CD4-positive, alpha-beta T cell treated with Interleukin-15 for 1 hour (primary cell): ENCODE measurements at regions not wholly inside any gene's neighbourhood (a gene's known extent, or its start where the extent isn't known, plus 50 kb on each side); places are given as distances from the start of the nearest gene placed in this dataset.

Experiments used
- DNase-seq: peaks from one replicate; pipeline ENCODE4 v3.0.0-alpha.2; 2020

DNA sequence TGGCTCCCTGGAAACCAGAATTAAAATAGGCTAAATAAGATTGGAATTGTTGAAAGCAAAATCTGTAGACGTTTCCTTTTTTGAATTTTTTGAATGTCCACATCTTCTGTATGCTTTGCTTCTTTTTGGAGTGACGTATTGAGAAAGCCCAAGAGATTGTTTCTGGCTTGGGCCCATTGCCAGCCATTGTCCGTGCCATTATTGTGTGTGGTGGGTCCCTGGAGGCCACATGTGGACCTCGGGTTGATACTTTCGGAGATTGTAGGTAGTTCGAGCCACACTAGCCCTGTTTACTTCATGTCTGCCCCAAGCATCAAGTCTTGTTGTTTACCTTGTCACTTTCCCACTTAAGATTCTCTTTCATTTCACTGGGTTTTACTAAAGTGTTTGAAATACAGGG lies 106.0 kb downstream of the PALM2AKAP2 start:
- DNase-seq = no peak

DNA sequence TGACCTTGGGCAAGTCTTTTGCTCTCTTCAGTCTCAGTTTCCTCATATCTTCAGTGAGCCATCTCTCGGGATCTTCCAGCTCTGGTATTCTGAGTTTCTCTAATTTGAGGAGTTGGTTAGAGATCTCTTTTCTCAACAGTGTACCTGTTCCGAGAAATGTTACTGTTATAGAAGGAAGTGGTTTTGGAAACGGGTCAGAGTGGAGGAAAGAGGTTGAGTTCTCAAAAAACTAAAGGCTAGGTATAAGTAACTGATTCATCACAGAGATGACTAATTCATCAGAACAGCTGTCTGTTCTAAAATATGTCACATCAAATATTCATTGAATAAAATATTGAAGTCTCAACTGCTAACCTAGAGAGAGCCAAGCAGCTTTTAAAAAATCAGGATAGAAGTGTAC lies 106.6 kb downstream of the PALM2AKAP2 start:
- DNase-seq = no peak

DNA sequence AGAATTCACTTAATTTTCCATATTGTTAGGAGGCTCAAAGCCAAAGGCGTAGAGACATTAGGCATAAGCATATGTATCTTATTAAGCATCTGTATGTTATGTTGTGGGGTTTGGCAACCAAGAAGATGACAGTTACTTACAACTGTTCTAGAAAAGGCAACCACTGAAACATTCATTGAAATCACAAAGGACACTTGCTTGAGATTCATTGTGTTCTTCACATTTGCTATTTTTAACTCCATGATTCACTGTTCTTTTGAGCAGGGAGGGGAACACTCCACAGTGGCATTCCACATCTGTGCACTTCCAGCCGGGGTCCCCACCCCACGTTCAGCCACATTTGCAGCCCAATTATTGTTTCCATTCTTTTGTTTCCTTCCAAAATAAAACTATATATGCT lies 107.1 kb downstream of the PALM2AKAP2 start:
- no peak for DNase-seq

DNA sequence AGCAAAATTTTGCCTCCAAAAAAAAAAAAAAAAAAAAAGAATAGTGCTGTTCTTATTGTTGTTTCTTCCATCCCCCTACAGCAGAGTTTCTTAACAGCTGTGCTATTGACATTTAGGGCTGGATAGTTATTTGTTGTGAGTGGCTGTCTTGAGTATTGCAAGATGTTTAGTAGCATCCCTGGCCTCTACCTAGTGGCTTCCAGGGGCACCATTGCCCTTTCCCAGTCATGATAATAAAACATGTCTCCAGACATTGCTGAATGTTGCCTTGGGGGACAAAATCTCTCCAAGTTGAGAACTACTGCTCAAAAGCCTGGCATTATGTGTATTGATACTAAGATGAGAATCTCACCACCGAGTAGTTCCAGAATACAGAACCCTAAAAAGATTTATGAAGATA lies 108.7 kb downstream of the PALM2AKAP2 start:
- DNase-seq = no peak

DNA sequence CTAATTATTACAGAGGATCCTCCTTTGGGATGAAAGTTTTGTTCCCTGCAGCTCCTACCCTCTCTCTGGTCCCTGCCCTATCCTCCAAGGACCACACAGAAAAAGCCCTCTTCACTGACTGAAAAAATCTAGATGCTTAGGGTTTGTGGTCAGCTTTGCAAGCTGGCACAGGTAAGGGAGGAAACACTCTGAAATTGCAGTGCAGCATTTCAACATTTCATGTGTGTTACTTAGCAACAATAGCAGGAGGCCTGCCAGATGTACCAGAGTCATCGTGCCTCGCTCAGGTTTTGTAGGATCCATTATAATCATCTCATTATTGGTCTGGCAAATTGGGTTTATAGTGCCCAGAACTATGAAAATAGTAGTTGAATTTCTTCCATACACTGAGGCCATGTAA lies 109.5 kb downstream of the PALM2AKAP2 start:
- no peak for DNase-seq

DNA sequence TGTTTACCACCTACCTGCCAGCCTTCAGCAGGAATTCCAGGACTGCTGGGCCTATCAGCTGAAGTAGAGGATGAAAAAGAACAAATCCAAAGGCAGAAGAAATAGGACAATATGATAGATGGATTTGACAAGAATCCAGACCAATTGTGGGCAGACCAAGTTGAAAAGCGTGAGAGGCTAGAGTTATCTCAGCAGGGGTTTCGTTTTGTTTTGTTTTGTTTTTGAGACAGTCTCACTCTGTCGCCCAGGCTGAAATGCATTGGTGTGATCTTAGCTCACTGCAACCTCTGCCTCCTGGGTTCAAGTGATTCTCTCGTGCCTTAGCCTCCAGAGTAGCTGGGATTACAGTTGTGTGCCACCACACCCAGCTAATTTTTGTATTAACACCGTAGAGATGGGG lies 113.2 kb downstream of the PALM2AKAP2 start:
- DNase-seq = no peak

DNA sequence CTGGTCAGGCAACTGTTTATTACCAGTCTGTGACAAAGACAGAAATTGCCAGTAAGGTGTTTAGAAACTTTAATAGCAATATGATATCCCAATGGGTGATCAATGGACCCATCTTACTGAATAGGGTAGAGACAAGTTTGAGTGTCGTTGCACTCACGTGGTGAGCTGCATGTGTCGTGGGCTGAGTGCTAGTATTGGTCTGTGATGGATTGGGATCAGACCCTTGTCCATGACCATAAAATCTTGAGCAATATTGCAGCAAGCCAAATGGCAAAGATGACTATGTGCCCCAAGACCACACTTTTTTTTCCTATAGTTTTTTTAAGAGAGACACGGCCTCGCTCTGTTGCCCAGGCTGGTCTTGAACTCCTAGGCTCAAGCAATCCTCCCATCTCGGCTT lies 114.5 kb downstream of the PALM2AKAP2 start:
- DNase-seq = no peak

DNA sequence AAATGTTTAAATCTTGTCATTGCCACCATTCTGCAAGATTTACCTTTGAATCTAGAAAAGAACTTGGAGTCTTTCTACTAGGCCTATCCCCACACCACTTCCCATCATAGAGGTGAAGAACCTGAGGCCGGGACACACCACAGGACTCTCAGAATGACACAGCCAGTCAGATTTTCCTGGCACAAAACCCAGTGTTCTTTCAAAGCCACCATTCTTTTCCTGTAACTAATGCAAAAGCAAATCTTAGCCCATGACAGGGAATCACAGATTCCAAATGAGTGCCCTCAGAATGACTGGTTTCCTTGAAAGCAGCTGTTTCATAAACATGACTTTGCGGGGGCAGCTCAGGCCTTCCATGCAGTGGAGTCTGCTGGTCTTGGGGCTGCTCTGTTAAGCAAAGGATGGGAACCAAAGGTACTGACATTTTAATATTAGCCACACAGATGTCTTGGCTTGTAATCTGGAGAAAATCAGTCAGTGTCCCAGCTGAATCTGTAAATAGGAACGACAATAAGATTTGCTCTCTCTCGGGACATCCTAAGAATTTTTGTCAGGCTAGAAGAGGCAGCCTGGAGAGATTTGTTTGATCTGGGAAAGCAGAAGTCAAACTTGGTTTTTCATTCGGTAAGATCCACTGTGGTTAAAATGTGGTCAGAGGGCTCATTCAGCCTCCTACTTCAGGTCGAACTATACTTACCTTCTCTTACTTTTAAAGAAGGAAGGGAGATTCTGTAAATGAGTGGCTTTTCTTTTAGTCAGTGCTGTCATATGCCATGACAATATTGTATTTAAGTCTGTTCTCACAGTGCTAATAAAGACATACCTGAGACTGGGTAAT lies 115.1 kb downstream of the PALM2AKAP2 start:
- no peak for DNase-seq

DNA sequence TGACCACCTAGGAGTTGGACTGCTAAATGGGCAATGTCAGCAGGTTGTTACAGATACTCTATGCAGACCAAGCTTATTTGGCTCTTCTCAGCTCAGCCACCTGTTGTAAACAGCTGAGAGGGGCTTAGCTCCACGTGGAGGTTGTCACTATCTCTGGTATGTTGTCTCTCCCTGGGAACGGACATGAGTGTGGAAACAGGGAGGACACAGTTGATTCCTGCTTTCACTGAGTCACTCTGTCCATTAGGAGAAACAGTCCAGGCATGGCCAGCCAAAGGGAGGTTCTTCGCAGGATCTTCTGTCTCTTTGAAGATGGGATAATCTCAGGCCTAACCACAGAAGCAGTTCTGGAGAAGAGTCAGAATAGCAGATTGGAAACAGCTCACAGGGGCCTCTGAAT lies 121.2 kb downstream of the PALM2AKAP2 start:
- DNase-seq = no peak

DNA sequence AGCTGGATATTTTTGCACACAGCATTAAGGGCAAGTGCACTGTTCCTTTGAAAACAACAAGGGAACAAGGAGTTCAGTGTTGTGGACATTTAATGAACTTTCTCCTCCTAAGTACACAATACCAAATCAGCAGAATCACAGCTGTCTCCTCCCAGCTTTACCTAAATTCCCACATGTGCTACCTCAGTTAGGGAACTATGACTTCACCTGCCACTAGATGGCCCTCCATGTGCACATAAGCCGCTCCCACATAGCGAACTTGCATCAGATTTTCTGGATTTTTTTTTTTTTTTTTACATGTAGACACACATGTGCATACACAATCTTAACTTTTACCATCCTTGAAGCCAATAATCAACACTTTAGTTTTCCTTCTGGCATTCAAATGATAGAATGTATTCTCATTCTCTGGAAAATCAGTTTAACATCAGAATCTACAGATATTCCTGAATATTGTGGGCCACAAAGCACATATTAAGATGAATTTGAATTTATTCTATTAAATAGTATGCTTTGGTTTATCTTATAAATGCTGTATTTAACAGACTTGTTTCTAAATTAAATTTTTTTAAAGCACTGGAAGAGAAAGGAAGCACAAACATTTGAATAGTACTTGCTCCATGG lies 123.6 kb downstream of the PALM2AKAP2 start:
- peak; percentile 63 for DNase-seq

DNA sequence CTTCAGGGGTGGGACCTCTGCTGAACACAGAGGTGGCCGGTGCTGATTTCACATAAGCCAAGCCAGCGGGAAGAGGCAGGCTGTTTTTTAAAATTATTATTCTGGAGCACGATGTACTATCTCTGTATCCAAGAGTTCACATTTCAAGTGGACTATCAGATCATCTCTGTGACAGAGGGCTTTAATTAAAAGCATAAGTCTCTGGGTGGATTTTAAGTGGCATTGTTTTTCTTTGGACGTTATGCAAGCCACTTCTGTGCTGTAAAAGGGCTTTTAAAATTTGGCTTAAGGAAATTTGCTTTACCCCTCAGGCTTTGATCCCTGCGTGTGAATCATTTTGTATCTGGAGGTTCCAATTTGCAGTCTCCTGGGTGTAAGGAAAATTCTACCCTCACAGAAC lies 124.7 kb downstream of the PALM2AKAP2 start:
- no peak for DNase-seq

DNA sequence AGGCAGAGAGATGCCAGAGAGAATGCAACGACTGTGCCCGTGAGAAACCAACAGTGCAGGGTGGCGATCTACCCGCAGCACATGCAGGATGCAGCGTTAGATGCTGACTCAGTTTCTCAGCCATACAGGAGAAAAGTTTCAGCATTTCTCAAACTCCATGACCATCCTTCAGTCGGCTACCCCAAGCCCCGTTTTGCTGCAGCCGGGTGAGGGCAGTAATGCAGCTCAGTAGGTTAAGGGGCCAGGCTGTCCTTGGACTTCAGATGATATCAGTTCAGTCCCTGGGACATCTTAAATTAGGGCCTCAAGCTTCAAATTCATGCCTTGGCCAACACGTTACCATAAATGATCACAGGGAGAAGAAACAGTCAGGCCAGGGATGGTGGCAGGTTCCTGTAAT lies 125.5 kb downstream of the PALM2AKAP2 start:
- DNase-seq = no peak

DNA sequence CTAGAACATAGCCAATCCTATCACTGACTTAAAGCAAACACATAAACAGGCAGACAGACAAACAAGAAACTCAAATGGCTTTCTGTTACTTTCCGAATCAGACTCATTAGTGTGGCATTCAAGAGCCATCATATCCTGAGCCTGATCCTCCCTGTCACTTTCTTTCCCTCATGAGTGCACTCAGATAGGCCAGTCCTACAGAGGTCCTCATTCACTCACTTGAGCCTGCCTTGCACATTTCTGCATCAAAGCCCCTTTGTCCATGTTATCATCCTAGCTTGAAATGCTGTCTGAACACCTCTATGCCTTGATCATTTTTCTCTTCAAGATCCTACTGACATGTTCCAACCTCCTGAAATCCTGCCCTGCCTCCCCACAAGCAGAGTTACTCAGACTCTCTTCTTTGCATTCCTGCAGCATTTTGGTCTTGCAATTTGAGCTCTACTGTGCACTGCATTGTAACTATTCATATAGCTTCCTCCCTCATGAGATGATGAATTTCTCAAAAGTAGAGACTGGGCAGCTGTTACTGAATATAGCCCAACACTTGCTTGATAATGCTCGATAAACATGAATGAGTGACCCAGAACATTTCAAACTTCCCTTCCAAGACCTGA lies 126.9 kb downstream of the PALM2AKAP2 start:
- no peak for DNase-seq

DNA sequence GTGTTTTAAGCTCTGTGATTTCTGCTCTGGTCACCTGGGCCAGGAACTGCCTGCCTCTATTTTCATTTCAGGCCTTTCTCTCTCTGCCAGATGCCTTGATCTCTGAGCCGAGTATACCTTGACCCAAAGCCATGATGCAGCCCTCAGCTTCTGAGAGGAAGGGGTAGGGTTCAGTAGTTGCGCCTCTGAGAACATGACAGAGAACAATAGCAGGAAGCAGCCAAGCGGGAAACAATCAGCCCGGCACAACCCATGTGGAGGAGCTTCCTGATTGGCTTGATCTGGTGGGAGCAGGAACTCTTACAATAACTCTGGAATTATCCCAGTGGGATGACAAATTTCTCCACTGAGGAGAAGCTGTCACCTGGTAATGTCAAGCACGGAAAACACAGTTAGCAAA lies 127.4 kb downstream of the PALM2AKAP2 start:
- no peak for DNase-seq

DNA sequence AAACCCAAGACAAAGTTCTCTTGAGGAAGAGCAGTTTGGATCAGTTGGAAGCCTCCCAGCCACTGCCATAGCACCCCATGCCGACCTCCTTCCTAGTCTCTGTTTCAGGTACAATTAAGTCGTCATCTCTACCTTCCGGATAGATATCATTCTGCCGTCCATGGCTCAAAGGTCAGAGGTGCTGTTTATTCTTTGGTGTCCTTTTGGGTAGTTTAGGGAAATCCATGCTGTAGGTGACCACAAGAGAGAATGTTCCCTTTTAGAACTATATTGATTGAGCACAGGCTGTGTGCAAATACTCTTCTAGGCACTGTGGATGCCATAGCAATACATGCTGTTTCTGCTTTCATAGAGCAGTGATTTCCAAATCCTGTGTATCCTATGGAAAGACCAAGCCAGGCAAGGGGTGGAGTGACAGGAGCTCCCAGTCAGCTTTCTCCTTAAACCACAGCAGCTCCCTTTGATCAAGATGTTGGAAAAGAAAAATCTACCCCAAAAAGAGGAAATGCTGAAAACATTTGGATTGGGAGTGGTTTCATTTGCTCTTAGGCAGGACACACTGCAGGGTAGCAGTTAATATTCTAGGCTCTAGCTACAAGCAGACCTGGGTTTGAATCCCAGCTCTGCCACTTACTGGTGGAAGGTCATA lies 127.9 kb downstream of the PALM2AKAP2 start:
- no peak for DNase-seq

DNA sequence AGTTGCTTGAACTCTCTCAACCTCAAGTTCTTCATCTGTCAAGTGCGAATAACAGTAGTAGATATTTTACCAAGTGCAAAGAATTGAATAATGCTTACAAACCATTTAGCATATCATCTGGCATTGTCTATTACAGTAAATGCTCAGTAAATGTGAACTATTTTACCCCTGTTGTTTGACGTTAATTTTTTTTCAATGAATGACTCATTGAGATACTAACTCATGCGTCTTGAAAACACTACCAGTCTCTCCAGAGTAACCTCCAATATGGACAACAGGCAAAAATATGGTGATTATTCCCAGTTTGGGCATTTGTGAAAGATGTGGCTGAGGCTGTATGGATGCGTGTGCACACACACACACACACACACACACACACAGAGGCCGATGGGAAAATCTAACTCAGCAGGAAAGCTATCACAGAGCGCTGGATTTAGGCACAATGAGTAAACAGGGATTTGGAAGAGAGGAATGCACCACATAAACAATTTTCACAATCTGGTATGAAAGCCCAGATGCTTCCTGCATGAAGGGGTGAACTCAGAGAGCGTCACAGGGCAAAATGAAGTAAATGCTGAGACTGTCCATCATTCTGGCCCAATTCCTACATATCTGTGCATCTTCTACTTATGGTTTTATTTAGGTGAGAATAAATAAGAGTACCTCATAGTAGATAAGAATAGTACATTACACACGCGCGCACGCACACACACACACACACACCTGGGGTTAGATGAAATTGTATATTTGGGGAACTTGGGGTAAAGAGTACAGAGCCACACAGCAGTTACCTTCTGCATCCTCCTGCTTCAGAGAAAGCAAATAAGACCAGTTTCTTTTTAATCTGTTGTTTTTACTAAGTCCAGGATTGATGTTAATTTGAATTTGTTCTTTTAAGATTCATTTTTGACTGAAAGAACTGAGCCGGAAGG lies 128.7 kb downstream of the PALM2AKAP2 start:
- peak; percentile 38 for DNase-seq

DNA sequence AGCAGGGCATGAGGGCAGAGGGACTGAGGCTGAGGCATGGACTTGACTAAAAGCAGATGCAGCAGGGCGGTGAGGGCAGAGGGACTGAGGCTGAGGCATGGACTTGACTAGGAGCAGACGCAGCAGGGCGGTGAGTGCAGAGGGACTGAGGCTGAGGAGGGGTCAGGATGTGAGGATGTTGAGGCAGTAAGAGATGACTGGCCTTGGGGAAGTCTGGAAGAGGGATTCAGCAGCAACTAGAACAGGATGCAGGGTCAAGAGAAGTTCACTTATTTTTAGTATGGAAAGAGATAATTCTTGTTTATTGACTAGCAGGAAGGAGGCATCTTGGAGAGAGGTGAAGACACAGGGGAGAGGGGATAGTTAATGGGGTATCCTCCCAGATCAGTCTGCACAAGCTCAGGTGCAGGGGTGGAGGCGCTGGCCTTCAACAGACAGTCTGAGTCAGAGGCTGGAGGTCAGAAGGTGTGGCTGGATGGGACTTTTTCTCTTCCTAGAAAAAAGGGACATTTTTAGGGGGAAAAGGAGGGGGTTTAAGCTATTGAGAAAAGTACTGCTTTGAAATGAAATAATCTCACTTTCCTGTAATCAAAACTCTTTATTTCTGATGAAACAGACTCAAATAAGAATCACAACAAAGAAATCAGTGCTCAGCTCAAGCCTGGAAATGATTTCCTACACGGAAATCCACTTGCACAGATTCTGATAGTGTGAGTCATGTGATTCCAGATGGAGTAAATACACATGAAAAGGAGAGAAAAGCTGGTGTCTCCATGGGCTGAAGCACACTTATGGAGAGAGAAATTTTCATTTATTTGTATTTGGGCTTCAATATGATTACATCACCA lies 130.9 kb downstream of the PALM2AKAP2 start:
- DNase-seq = no peak

DNA sequence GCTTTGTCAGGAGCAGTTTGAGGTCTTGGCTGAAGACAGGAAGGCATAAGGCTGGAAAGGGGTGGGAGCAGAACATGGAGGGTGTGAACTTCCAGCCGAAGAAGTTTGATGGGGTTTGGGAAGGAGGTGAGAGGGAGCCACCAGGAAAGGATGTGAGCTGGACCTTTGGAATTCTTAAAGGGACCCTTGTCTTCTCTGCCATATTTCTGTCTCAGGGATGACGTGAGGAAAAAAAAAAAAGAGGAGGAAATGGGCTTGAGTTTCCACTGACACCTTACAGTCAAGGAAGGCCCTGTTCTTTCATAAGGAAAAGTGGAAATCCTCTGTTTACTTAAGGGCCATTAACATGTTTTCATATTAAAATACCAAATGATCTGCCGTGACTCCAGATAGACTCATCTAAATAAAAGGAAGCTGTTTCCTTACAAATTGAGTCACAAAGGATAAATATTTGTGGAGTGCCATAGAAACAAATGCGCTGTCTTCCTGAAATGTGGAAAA lies 132.1 kb downstream of the PALM2AKAP2 start:
- DNase-seq = no peak

DNA sequence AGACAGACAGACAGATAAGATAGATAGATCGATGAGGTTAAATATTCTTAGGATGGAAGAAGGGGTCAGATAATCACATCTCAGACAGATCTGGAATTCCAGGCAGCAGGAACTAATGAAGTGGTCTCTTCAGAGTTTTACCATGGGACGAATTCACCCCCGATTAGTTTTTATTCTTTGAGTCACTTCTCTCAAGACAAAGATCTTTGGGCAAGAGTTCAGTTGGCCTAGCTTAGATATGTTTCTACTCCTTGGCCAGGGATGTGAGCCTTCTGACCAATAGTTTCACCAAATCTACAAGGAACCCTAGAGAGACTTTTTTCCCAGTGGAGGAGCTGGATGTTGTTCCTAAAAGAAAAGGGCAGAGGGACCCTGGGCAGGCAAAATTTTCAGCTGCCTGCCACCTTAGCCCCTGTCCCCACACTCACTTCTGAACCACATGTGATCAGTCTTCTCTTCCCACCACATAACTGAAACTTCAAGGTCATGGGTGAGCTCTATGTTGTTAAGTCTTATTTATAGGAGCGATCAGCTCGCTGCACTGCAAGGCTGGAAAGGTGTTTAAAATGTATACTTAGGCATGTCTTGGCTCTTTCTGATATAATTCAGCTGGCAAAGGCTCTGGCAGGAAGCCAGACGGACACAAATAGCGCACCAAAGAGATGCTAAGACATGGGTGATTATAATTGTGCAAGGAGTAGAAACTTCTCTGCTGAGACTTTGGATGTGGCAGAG lies 132.9 kb downstream of the PALM2AKAP2 start:
- DNase-seq = no peak

DNA sequence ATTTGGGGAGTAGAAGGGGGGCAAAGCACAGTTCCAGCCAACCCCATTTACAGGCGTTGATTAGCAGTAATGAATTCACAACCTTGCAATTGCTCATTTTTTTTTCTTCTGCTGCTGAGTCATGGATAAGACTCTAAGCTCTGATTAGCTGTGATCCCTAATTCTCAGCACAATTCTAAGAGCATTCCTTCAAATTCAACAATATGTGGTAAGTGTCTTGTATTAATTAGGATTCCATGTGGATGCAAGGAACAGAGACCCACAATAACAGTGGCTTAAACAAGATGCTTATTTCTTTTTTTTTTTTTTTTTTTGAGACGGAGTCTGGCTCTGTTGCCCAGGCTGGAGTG lies 133.4 kb downstream of the PALM2AKAP2 start:
- DNase-seq = no peak
